IMR-90 (cell line): ENCODE measurements at regions not wholly inside any gene's neighbourhood (a gene's known extent, or its start where the extent isn't known, plus 50 kb on each side); places are given as distances from the start of the nearest gene placed in this dataset.

Experiments
- BHLHE40 ChIP-seq: fragments of 150-350 bp; IDR thresholded peaks from 2 replicates; pipeline ENCODE4 v1.6.1; 2016; ENCODE audit warnings: mild to moderate bottlenecking, low read depth, low read length
- CEBPB ChIP-seq: IDR thresholded peaks from 2 replicates; pipeline ENCODE4 v1.6.1; 2012; ENCODE audit warnings: low read depth, low read length, improper control_type of control experiment
- CHD1 ChIP-seq: IDR thresholded peaks from 2 replicates; pipeline ENCODE4 v1.6.1; 2012; ENCODE audit warnings: low read depth, low read length, improper control_type of control experiment
- NFE2L2 ChIP-seq: fragments of 150-350 bp; IDR thresholded peaks from 2 replicates; pipeline ENCODE4 v1.6.1; 2016; ENCODE audit warnings: low read depth, mild to moderate bottlenecking, low read length
- POLR2A ChIP-seq: IDR thresholded peaks from 2 replicates; pipeline ENCODE4 v1.6.1; 2012; ENCODE audit warnings: mild to moderate bottlenecking, low read depth, low read length
- RAD21 ChIP-seq: IDR thresholded peaks from 2 replicates; pipeline ENCODE4 v1.6.1; 2012; ENCODE audit warnings: low read length, improper control_type of control experiment
- RCOR1 ChIP-seq: IDR thresholded peaks from 2 replicates; pipeline ENCODE4 v1.6.1; 2012; ENCODE audit warnings: mild to moderate bottlenecking, low read length, improper control_type of control experiment; ENCODE audit not compliant: insufficient replicate concordance
- SMC3 ChIP-seq: fragments of 150-350 bp; IDR thresholded peaks from 2 replicates; pipeline ENCODE4 v1.6.1; 2016; ENCODE audit warnings: low read depth, mild to moderate bottlenecking, antibody characterized with exemption, low read length, moderate library complexity
- TF ChIP-seq, protein P1 (sequence below): conservative IDR thresholded peaks from 2 replicates; pipeline ENCODE4 v1.5.1; 2012; ENCODE audit warnings: mild to moderate bottlenecking, low read depth, low read length, improper control_type of control experiment

GRCh38 chr12:127487031-127487430 lies 779.9 kb upstream of the TMEM132C start:
- no peak for TF ChIP-seq SMC3
- no peak for TF ChIP-seq RCOR1
- no peak for TF ChIP-seq BHLHE40
- TF ChIP-seq, protein P1, sequence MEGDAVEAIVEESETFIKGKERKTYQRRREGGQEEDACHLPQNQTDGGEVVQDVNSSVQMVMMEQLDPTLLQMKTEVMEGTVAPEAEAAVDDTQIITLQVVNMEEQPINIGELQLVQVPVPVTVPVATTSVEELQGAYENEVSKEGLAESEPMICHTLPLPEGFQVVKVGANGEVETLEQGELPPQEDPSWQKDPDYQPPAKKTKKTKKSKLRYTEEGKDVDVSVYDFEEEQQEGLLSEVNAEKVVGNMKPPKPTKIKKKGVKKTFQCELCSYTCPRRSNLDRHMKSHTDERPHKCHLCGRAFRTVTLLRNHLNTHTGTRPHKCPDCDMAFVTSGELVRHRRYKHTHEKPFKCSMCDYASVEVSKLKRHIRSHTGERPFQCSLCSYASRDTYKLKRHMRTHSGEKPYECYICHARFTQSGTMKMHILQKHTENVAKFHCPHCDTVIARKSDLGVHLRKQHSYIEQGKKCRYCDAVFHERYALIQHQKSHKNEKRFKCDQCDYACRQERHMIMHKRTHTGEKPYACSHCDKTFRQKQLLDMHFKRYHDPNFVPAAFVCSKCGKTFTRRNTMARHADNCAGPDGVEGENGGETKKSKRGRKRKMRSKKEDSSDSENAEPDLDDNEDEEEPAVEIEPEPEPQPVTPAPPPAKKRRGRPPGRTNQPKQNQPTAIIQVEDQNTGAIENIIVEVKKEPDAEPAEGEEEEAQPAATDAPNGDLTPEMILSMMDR: no peak
- TF ChIP-seq RAD21: no peak
- TF ChIP-seq CEBPB: no peak
- TF ChIP-seq NFE2L2: no peak
- no peak for TF ChIP-seq POLR2A
- TF ChIP-seq CHD1: no peak
